Kidney (tissue), 13 donors: ENCODE measurements at regions not wholly inside any gene's neighbourhood (a gene's known extent, or its start where the extent isn't known, plus 50 kb on each side); places are given as distances from the start of the nearest gene placed in this dataset.

Experiments used
- DNase-seq, 5 donors: peaks; one replicate each; pipeline ENCODE4 v3.0.0-alpha.2; 2013 to 2020
- FAIRE-seq: peaks from 2 replicates; lab custom pipeline; 2012; peaks lifted over from hg19 to GRCh38; lab: Jason Lieb, UNC
- H3K27ac ChIP-seq, 2 donors: one replicate each; pipeline ENCODE4 v1.7.0; 2013; ENCODE audit warnings: low read depth in 2 of 2, low read length in 2 of 2, inconsistent platforms in 1 of 2
- H3K27me3 ChIP-seq: one replicate; pipeline ENCODE4 v1.7.1; 2013; ENCODE audit warnings: low read length, inconsistent platforms; ENCODE audit not compliant: control insufficient read depth, insufficient read depth
- H3K36me3 ChIP-seq, 3 donors: one replicate each; pipeline versions ENCODE4 v1.7.0 to v1.7.1; 2013; ENCODE audit warnings: low read length in 3 of 3, control low read depth in 1 of 3, inconsistent platforms in 1 of 3; ENCODE audit not compliant: insufficient read depth in 3 of 3, control insufficient read depth in 2 of 3
- H3K4me1 ChIP-seq, 3 donors: one replicate each; pipeline versions ENCODE4 v1.7.0 to v1.7.1; 2013; ENCODE audit warnings: low read length in 3 of 3, inconsistent platforms in 1 of 3, low read depth in 1 of 3; ENCODE audit not compliant: control insufficient read depth in 2 of 3, insufficient read depth in 2 of 3
- H3K4me3 ChIP-seq, 3 donors: one replicate each; pipeline versions ENCODE4 v1.7.0 to v1.8.1; 2013; ENCODE audit warnings: low read length in 3 of 3, control low read depth in 1 of 3, inconsistent platforms in 1 of 3
- H3K9ac ChIP-seq, 3 donors: one replicate each; pipeline versions ENCODE4 v1.7.0 to v1.7.1; 2013; ENCODE audit warnings: low read length in 3 of 3, control low read depth in 1 of 3, inconsistent platforms in 1 of 3
- H3K9me3 ChIP-seq, 3 donors: one replicate each; pipeline versions ENCODE4 v1.7.0 to v1.7.1; 2013; ENCODE audit warnings: low read length in 3 of 3, control low read depth in 1 of 3, inconsistent platforms in 1 of 3; ENCODE audit not compliant: control insufficient read depth in 2 of 3, insufficient read depth in 1 of 3
- intact Hi-C: fragments of 100-400 bp; cut with DNase I; formaldehyde crosslinking; loops from one replicate; pipeline ENCODE4 v1.11.1; 2022
- TF ChIP-seq, protein P1 (sequence below): IDR thresholded peaks from 3 replicates; pipeline ENCODE4 v1.5.1; 2012; ENCODE audit warnings: mild to moderate bottlenecking, moderate library complexity, borderline replicate concordance; ENCODE audit not compliant: insufficient read depth; ENCODE audit errors: extremely low read depth
- donor health status: control.
- donor health status: control.
- donor health status: control.
- donor health status: control.
- donor health status: control.
- donor health status: DM: yes; HTN: yes; CAD: no.
- donor health status: Normal renal cell carcinoma (clear cell type).

DNA sequence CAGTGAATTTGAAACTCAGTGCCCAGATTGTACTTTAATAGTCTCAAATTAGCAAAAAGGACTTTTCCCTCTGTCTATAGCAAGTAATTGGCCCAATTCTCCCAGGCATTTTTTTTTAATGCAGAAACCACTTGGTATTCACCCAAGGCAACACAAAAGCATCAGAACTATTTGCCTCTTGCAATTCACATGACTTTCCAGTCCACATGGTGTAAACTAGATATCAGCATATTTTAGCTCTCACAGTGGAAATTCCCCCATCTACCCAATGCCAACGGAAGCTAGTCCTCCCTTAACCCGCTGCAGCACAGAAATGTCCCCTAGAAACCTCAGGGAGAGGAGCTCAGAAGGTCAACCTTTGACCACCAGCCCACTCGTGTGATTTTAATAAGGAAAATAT, 103.4 kb upstream of the CDYL start:
- Histone ChIP-seq H3K27ac (no peak overlapping the region), H3K4me1 (no peaks in the 10 kb centered on the region), H3K9me3 (no peaks in the 10 kb centered on the region), H3K27me3 (no peaks in the 10 kb centered on the region), H3K9ac (no peak overlapping the region), H3K4me3 (no peak overlapping the region), H3K36me3 (no peaks in the 10 kb centered on the region)
- FAIRE-seq: no peak
- DNase-seq: no peak
- intact Hi-C loops: no loop called here
- TF ChIP-seq, protein P1, sequence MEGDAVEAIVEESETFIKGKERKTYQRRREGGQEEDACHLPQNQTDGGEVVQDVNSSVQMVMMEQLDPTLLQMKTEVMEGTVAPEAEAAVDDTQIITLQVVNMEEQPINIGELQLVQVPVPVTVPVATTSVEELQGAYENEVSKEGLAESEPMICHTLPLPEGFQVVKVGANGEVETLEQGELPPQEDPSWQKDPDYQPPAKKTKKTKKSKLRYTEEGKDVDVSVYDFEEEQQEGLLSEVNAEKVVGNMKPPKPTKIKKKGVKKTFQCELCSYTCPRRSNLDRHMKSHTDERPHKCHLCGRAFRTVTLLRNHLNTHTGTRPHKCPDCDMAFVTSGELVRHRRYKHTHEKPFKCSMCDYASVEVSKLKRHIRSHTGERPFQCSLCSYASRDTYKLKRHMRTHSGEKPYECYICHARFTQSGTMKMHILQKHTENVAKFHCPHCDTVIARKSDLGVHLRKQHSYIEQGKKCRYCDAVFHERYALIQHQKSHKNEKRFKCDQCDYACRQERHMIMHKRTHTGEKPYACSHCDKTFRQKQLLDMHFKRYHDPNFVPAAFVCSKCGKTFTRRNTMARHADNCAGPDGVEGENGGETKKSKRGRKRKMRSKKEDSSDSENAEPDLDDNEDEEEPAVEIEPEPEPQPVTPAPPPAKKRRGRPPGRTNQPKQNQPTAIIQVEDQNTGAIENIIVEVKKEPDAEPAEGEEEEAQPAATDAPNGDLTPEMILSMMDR: no peak

DNA sequence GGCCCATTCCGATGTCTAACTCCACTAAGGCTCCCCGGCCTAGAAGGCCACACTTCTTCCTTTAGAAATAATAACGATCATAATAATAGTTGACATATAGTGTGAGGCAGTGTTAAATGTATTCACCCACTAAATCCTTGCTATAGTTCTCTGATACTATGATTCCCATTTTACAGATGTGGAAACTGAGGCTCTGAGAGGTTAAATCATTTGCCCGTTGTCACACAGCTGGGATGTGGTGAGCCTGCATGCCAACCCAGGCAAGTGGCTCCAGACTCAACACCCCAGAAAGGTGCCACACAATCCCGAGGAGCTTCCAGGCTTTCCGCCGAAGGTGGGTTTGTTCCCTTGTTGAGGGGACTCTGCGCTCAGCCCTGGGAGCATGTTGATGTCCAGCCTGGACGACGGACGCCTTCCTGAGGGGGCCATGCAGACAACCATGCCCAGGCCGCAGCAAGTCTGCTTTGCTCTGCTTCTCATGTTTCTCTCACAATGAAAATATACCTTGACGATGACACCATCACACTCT, 104.6 kb upstream of the CDYL start:
- no peaks in the 10 kb centered on the region for H3K4me1 ChIP-seq
- no peak overlapping the region for H3K27ac ChIP-seq
- TF ChIP-seq, protein P1: no peak
- DNase-seq (peak in 1 of 5 donors; percentile 7), FAIRE-seq (no peak)
- no peaks in the 10 kb centered on the region for H3K36me3 ChIP-seq
- H3K27me3 ChIP-seq: no peaks in the 10 kb centered on the region
- intact Hi-C loops: no loop called here
- no peak overlapping the region for H3K9ac ChIP-seq
- no peaks in the 10 kb centered on the region for H3K9me3 ChIP-seq
- H3K4me3 ChIP-seq: no peak overlapping the region

DNA sequence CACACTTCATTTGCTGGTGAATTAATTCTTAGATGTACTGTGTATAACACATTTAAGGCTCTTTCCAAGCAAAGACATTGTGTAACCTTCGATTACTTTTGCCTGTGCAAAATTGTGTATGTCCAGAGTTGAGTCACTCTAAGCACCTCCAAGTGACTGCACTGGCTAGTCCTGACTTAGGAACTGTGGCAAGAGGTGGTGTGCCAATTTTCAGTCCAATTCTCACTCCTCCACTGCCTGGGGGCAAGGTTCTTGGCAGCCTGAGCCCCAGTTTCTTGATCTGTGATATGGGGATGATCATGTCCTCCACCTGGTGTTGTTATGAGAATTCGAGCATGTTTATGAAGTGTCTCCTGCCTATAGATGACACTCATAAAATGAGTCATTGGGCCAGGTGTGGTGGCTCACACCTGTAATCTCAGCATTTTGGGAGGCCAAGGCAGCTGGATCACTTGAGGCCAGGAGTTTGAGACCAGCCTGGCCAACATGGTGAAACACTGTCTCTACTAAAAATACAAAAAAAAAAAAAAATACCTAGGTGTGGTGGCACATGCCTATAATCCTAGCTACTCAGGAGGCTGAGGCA, 105.3 kb upstream of the CDYL start:
- no peak for DNase-seq
- FAIRE-seq: no peak
- Histone ChIP-seq H3K36me3 (no peaks in the 10 kb centered on the region), H3K9me3 (no peaks in the 10 kb centered on the region), H3K27ac (no peak overlapping the region), H3K27me3 (no peaks in the 10 kb centered on the region), H3K9ac (no peak overlapping the region), H3K4me3 (no peak overlapping the region), H3K4me1 (no peaks in the 10 kb centered on the region)
- intact Hi-C loops: no loop called here
- TF ChIP-seq, protein P1: no peak

DNA sequence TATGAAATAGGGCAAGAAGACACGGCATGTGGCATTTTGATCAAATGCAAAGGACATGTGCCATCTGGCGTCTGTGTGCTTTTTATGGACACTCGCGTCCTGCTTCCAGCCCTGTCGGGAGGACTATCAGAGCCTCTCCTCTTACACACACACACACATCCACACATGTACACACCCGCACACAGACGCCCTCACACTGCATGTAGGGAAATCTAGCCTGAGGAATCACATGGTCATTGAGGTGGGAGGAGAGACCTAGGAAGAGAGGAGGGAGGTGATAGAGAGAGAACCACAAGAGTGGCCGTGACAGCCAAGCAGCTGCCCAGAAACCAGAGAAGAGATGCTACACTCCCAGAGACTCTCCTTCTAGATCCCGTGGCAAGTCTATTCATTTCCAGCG, 105.9 kb upstream of the CDYL start:
- TF ChIP-seq, protein P1: no peak
- H3K9ac ChIP-seq: no peak overlapping the region
- DNase-seq: peak in 1 of 5 donors; percentile 13

More for the DNA sequence above, 105.9 kb upstream of the CDYL start:
- intact Hi-C loops: no loop called here
- H3K36me3 ChIP-seq: no peaks in the 10 kb centered on the region
- H3K27ac ChIP-seq: no peak overlapping the region
- FAIRE-seq: no peak
- H3K27me3 ChIP-seq: no peaks in the 10 kb centered on the region
- no peak overlapping the region for H3K4me3 ChIP-seq
- H3K9me3 ChIP-seq: no peaks in the 10 kb centered on the region
- no peaks in the 10 kb centered on the region for H3K4me1 ChIP-seq
